Fibroblast of skin of right quadriceps (primary cell): ENCODE measurements at regions not wholly inside any gene's neighbourhood (a gene's known extent, or its start where the extent isn't known, plus 50 kb on each side); places are given as distances from the start of the nearest gene placed in this dataset.

Experiments used
- DNase-seq: peaks from one replicate; pipeline ENCODE4 v3.0.0-alpha.2; 2013

GRCh38 chr15:35320158-35320780 lies 225.7 kb downstream of the DPH6 start:
- DNase-seq: no peak

GRCh38 chr15:35319354-35319753 lies 226.6 kb downstream of the DPH6 start:
- DNase-seq: no peak

- no peak for DNase-seq
Measured at GRCh38 chr15:35317217-35317616, 228.7 kb downstream of the DPH6 start.

- DNase-seq: no peak
Measured at GRCh38 chr15:35312344-35312743, 227.2 kb upstream of the NANOGP8 start.

- no peak for DNase-seq
Measured at GRCh38 chr15:35311615-35312014, 226.5 kb upstream of the NANOGP8 start.

- DNase-seq: peak; percentile 70
Measured at GRCh38 chr15:35309886-35310285, 224.8 kb upstream of the NANOGP8 start.

- peak; percentile 94 for DNase-seq
Measured at GRCh38 chr15:35308802-35309201, 223.7 kb upstream of the NANOGP8 start.

GRCh38 chr15:35307676-35308075 lies 222.6 kb upstream of the NANOGP8 start:
- no peak for DNase-seq

GRCh38 chr15:35307026-35307425 lies 221.9 kb upstream of the NANOGP8 start:
- no peak for DNase-seq

- DNase-seq: peak; percentile 79
Measured at GRCh38 chr15:35306361-35306981, 221.4 kb upstream of the NANOGP8 start.

GRCh38 chr15:35305946-35306345 lies 220.9 kb upstream of the NANOGP8 start:
- DNase-seq: peak; percentile 92

- peak; percentile 29 for DNase-seq
Measured at GRCh38 chr15:35305031-35305550, 220.0 kb upstream of the NANOGP8 start.

- no peak for DNase-seq
Measured at GRCh38 chr15:35304389-35304788, 219.3 kb upstream of the NANOGP8 start.

- DNase-seq: no peak
Measured at GRCh38 chr15:35302334-35302733, 217.2 kb upstream of the NANOGP8 start.

GRCh38 chr15:35301088-35301487 lies 216.0 kb upstream of the NANOGP8 start:
- no peak for DNase-seq

GRCh38 chr15:35299059-35299735 lies 214.1 kb upstream of the NANOGP8 start:
- no peak for DNase-seq

GRCh38 chr15:35298509-35298908 lies 213.4 kb upstream of the NANOGP8 start:
- no peak for DNase-seq

- peak; percentile 69 for DNase-seq
Measured at GRCh38 chr15:35293353-35294130, 208.4 kb upstream of the NANOGP8 start.

GRCh38 chr15:35290301-35290721 lies 205.2 kb upstream of the NANOGP8 start:
- no peak for DNase-seq

- DNase-seq: peak; percentile 72
Measured at GRCh38 chr15:35289024-35289617, 204.0 kb upstream of the NANOGP8 start.

GRCh38 chr15:35288580-35288979 lies 203.5 kb upstream of the NANOGP8 start:
- no peak for DNase-seq

GRCh38 chr15:35286721-35287120 lies 201.6 kb upstream of the NANOGP8 start:
- DNase-seq: no peak
